ENCODE measurements at regions not wholly inside any gene's neighbourhood (a gene's known extent, or its start where the extent isn't known, plus 50 kb on each side); places are given as distances from the start of the nearest gene placed in this dataset.
"Not testable (repeated sequence)": the region's sequence is repeated elsewhere in the genome, so short reads cannot be mapped to it uniquely, and the experiment has no call there.

DNA sequence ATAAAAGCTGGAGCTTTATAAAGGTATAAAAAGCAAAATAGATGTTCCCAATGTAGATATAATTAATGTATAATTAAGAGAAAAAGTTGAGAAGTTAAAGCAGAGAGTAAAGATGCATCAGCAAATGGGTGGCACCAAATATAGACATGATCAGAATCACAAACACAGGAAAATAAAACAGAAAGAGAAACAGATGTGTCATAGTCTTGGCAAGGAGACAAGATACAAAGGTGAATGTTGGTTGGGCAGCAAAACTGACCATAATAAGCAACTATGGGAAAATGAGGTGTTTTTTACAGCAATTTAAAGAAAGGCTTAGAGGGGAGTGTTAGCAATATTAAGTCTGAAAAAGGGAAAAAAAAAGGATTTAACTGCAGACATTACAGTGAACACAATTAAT lies 135.4 kb upstream of the CLEC14A start:
- peak; percentile 23 for DNase-seq

DNA sequence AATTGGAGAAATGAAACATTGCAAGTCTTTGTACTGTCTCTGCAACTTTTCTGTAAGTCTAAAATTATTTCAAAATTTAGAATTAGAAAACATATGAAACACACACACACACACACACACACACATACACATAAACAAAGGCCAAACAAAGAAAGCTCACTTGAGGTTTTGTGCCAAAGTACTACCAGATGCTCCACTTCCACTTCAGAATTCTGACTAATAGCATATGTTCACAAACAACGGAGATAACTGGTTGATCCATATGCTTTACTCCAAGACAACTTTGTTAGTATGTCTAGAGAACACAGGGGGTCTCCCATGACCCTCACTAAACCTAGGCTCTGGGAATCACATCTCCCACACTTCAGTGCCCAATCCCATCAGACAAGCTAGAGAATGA lies 133.8 kb upstream of the CLEC14A start:
- peak; percentile 21 for DNase-seq

DNA sequence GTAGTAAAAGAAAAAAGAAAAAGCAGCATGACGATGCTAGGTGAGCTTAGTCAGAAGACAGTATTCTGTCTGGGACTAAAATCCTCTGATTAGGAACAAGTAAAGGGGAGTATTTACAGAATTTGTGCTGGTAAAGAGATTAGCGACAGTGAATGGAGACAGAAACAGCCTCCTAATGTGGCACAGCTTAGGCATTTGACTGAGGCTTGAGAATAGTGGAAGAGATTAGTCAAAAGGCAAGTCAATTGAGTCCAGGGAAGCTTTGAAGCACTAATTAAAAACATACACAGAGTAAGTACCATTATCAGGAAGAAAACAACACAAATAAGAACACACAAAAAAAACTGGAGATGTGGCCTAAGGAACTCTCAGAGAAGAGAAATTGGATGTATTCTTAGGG lies 131.9 kb upstream of the CLEC14A start:
- no peak for DNase-seq

DNA sequence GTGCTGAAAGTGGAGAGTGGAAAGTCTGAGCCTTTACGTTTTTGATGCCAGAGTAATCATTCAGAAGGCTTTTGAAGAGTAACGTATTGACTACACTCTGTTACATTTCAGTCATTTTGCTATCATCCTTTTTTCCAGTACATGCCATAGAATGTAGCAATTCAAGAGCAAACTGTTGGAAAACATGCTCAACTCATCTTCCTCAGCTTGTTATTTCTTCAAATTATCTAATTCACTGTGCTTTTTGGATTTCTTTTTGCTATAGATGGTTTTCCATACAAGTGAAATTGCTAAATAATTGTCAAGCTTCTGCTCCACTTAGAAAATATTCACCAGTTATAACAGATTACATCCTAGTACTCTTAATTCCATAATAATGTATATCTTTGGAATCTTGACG lies 129.9 kb upstream of the CLEC14A start:
- DNase-seq: no peak

DNA sequence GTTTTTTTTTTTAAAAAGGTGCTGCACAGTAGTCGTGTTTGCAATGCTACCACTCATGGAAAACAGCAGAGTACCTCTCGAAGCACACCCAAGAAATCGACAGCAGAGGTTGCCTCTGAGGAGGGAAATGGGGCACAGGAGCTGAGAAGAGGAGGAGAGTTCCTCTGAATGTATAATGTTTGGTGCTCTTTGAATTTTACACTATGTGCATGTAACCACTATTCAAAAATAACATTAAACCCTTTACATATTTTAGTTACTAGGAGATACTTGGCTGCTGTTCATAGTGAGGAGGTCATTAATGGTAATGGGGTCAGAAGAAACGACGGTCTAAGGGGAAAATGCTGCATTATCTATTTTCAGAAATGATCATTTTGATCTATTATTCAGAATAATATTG lies 129.4 kb upstream of the CLEC14A start:
- DNase-seq: no peak

DNA sequence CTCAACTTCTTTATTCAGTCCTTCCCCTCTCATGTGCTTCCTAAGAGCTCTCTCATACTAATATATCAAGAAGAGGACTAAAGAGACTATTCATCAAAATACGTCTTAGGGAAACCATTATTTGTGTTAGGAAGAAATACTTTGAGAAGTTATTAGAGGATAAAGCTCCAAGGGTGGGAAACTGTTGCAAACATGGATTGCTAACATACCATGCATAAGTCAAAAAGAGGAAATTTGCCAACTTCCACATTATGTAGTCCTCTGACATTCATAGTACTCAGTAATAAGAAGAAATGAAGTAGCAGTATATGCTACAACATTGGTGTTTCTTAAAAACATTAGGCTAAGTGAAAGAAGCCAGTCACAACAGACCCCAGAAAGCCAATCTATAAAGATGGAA lies 128.8 kb upstream of the CLEC14A start:
- no peak for DNase-seq

DNA sequence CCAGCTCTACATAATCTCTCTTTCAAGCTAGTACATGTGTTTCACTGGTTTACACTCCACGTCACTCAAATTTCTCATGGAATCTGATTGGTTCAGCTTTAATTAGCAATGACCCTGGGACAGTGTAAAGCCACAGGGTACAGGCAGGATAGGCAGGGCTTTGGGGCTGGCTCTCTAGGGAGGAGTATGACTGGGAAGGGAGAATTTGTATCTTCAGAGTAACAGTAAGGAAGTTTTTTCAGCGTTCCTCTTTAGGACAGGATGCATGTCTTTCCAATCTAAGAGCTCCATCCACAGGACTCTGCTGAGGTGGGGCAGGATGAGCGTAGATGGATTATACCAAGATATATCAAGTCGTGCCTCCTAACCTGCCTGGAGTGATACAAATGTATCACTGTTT lies 112.0 kb upstream of the CLEC14A start:
- DNase-seq: no peak

DNA sequence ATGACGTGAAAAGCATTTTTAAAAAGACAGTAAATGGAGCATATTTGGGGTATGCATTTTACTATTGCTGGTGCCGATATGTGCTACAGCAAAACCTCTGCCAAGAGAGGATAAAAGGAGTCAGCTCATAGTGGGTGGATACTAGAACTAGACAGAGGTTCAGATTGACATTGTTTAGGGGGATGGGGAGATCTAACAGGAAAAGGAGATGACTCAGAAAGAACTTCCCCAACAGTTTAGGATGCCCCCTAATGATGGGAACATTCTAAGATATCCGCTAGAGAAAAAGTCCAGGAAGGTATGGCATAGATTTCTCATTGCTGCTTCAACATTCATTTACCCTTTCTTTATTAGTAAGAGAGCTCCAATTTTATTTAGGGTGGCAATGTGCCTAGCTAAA lies 110.5 kb upstream of the CLEC14A start:
- DNase-seq: no peak

DNA sequence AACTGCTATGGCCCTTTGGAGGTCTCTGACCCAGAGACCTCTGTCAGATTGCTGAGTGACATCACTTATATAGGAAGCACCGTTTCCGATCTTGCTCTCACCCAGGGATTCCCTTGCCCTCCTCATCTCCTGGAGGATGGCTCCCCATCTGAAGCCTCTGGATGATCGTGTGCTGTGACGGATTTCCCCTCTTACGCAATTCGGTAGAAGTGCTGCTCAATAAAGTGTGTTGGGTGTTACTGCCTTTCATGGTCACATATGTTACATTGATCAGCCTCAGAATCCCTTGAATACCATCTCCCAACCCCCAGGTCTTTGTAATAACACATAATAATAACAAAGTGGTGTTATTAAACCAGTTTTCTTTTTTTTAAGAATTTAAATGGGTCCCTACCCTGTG lies 107.3 kb upstream of the CLEC14A start:
- DNase-seq: no peak

DNA sequence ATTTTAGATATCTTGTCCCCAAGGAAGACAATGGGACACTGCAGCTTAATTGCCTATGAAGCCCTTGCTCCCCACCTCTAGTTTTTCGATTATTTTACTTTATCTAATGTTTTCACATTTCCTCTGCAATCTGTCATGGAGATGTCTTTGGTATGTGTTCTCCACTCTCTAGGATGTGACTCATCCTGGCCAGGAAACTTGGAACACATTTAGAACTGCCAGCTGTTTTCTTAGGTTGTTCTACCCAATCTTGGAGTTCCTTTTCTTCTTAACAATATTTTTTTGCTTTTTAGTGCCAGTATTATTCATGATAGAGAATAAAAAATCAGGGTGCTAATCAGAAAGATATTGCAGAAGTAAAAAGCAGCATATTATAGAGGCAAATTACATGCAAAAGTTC lies 101.7 kb upstream of the CLEC14A start:
- no peak for DNase-seq

DNA sequence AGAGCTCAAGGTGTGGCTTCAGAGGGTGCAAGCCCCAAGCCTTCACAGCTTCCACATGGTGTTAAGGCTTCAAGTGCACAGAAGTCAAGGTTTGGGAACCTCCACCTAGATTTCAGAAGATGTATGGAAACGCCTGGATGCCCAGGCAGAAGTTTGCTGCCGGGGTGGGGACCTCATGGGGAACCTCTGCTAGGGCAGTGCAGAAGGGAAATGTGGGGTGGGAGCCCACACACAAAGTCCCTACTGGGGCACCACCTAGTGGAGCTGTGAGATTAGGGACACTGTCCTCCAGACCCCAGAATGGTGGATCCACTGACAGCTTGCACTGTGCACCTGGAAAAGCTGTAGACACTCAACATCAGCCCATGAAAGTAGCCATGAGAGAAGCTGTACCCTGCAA lies 99.6 kb upstream of the CLEC14A start:
- DNase-seq: not testable (repeated sequence)

DNA sequence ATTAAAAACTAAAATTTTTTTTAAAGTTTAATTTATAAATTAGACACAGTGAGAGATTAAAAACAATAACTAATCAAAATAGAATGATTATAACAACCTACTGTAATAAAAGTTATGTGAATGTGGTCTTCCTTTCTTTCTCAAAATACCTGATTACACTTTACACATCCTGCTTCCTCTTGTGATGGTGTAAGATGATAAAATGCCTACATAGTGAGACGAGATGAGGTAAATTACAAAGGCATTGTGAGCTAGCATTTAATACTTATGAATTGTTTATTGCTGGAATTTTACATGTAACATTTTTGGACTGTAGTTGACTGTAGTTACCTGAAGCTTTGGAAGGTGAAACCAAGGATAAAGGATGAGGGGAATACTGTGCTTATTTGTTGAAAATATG lies 94.2 kb upstream of the CLEC14A start:
- no peak for DNase-seq

DNA sequence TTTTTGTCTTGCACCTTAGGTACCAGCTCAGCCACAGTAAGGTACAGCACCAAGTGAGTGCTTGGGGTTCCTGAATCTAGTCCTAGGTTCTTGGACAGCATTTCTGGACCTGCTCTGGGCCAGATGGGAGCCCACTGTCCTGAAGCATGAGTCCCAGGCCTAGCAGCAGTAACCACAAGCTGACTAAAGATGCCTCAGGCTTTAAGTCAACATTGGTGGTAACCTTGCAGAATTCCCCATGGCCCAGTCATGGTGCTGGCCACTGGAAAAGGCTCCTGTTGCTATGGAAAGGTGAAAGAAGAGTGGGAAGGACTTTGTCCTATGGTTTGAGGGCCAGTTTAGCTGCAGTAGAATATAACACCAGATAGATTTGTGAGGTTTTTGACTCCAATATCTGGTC lies 86.9 kb upstream of the CLEC14A start:
- DNase-seq: no peak

DNA sequence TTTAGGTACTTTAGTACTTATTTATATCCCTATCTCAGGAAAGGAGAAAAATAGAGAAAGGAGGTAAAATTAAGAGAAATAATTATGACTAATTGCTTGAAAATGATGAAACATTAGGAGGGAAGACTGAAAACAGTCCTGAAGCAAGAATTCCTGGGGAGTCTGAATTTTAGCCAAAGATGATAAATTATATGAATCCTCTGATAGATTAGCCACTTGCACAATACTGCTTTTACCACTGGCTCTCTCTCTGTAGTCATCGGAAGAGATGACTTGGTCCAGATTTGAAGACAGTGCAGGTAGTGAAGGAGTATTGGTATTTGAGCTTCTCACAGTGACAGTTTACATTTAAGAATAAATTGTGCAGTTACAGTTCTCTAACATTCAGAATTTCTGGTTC lies 83.8 kb upstream of the CLEC14A start:
- DNase-seq: no peak

DNA sequence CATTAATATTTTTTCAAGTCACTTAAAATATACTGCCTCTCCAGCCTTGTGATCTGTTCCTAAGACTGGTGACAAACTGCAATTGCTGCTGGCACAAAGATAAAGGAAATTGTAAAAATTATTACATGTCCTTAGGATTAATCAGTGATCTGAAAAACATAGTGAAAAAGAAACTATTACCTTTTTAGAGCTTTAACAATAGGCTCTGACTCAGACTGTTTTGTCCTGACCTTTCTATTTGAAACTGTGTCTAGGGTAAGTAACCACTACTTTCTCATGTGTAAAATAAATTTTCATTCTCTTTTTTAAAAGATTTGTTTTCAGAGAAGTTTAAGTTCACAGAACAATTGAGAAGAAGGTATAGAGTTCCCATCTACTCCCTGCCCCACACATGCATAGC lies 80.4 kb upstream of the CLEC14A start:
- no peak for DNase-seq

DNA sequence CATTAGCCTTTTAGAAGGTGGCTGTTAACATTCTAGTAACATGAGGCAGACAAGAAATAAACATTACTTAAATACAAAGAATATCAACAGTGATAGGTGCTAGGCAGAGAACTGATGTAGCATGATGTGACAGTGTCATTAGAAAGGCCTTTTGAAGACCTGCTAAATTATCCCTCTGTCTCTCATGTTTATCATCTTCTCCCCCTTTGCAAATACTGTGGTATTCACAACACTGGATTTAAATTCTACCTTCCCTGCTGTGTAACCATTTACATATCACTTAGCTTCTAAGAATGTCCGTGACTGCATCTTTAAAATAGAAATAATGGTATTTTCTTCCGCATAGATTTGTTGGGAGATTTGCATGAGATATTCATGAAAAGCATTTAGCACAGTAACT lies 74.4 kb upstream of the CLEC14A start:
- DNase-seq: no peak

DNA sequence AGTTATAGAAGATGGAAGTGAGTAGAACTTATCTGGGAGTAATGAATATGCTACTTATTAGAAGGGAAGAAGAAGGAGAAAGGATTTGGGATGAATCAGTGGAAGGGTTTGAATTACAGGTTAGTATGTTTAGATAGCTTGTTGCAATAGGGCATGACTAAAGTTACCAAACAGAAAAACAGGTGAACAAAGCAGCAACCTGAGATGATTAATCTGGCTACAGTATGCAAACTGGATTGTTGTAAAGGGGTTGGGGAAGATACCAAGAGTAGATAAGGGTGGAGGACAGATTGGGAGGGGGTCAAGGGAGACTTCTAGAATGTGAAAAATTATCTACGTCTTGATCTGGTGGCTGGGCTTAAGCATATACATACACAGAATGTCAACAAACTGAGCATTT lies 73.4 kb upstream of the CLEC14A start:
- DNase-seq: no peak

DNA sequence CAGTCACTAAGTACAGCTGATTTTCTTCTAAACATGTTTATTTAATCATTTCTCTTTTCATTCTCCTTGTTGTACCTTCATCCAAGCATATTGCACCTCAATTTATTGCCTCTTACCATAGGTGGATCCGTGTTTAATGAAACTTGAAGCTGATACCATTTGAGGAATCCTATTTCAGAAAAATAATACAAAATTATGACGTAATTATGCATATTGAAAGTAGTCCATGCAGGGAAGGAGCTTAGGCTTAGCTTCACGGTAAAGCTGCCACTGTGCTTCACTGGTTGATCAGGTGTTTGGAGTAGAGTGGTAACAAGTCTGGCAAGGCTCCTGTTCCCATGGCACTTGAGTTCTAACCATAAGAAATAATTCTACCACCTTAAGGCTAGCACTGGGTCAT lies 61.0 kb upstream of the CLEC14A start:
- DNase-seq: no peak

DNA sequence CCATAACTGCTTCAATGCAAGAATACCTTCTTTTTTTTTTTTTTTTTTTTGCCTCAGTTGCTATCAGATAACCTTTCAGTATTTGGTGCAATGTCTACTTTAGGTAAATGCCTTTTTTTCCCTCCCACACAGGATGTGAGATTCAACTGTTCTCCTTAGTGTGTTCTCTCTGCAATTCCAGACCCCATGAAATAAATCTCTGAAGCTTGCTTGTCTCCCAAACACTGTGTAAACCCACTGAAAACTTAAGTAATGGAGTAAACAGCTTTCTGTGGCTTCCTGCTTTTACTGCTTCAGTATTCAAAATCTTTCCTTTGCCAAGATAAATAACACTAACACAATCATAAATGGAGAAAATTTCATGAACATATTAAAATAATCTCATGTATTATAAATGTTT lies 55.8 kb upstream of the CLEC14A start:
- no peak for DNase-seq

DNA sequence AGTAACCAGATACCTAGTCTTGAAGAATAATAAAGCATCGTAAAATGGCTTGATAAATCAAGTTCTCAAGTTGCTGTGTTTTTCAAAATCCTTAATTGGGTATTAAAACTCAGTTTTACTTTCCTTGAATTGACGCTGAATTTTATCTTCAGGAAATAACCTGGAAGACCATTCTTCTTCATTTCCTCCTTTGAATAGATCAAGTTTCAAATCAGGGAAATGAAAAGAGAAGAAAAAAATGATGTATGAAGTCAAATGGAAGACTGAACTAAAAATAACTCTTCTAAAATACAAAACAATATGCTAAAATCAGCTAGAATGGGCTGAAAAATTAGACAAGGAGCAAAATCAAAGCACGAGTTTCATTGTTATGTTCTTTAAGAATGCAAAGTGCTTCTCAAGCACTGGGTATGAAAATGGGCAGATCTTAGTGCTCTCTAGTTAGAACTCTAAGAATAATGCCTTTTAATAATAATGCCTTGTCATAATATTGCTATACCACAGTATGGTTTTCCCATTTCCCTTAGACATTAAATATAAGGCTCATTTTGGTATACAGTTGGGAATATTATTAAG lies 54.6 kb upstream of the CLEC14A start:
- DNase-seq: no peak

DNA sequence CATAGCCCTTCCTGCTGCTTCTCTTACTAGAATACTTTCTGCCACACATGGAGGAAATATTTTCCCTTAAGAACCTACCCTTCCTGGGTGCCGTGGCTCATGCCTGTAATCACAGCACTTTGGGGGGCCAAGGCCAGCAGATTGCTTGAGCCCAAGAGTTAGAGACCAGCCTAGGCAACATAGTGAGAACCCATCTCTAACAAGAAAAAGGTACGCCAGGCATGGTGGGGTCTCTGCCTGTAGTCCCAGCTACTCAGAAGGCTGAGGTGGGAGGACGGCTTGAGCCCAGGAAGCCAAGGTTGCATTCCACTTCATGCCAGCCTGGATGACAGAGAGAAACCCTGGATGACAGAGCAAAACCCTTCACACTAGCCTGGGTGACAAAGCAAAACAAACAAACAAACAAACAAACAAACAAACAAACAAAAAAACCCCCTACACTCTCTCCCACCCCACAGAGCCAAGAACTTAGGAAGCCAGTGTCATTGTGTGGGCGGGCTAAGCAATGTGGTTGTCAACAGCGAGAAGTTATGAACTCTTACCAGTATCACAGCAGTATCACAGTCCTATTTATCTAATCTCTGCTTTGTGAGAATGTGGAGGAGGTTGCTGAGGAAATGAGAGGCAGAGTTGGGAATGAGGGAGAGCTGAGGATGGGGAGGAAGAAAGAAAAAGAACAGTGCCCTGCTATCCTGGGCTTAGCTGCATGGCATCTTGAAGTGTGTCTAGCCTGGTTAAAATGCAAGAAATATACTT lies 53.8 kb upstream of the CLEC14A start:
- no peak for DNase-seq

Data from NCI-H2029 treated with DMSO at 0.1 percent for 48 hours (cell line).